PC-3 (cell line): ENCODE measurements at regions not wholly inside any gene's neighbourhood (a gene's known extent, or its start where the extent isn't known, plus 50 kb on each side); places are given as distances from the start of the nearest gene placed in this dataset.

Source experiments
- EZH2 ChIP-seq: fragments of 300-600 bp; sonication (generic); IDR thresholded peaks from one replicate; pipeline ENCODE4 v1.6.1; 2017; ENCODE audit warnings: antibody characterized with exemption, mild to moderate bottlenecking, low read length; ENCODE audit not compliant: unreplicated experiment
- EZH2phosphoT487 ChIP-seq: fragments of 300-600 bp; sonication (generic); IDR thresholded peaks from 2 replicates; pipeline ENCODE4 v1.6.1; 2018; ENCODE audit warnings: mild to moderate bottlenecking, antibody characterized with exemption, low read length, borderline replicate concordance
- TF ChIP-seq, protein P1 (sequence below): fragments of 300-600 bp; sonication (generic); conservative IDR thresholded peaks from 2 replicates; pipeline ENCODE4 v1.5.1; 2017; ENCODE audit warnings: antibody characterized with exemption, low read depth, mild to moderate bottlenecking, low read length

DNA sequence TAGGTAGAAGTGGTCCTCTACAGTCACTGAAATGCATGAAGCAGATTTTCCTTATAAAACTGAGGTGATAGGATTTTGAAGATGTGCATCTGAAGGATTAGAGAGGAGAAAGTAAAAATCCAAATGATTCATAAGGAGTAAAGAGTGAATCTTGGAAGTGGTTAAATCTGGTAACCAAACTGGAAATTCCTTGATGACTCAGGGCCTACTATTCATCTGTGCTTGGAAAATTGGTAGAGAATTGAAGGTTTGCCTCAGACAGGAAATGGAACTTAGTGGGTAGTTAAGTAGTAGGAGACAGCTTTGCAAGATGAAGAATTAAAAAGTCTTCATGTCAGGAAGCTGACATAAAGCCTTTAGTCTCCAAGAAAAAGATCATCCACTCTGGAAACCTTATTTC is 368.9 kb upstream of the CTSO start:
- TF ChIP-seq, protein P1, sequence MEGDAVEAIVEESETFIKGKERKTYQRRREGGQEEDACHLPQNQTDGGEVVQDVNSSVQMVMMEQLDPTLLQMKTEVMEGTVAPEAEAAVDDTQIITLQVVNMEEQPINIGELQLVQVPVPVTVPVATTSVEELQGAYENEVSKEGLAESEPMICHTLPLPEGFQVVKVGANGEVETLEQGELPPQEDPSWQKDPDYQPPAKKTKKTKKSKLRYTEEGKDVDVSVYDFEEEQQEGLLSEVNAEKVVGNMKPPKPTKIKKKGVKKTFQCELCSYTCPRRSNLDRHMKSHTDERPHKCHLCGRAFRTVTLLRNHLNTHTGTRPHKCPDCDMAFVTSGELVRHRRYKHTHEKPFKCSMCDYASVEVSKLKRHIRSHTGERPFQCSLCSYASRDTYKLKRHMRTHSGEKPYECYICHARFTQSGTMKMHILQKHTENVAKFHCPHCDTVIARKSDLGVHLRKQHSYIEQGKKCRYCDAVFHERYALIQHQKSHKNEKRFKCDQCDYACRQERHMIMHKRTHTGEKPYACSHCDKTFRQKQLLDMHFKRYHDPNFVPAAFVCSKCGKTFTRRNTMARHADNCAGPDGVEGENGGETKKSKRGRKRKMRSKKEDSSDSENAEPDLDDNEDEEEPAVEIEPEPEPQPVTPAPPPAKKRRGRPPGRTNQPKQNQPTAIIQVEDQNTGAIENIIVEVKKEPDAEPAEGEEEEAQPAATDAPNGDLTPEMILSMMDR: no peak
- no peak for TF ChIP-seq EZH2phosphoT487
- TF ChIP-seq EZH2: no peak
